HUDEP-2 (cell line): ENCODE measurements at regions not wholly inside any gene's neighbourhood (a gene's known extent, or its start where the extent isn't known, plus 50 kb on each side); places are given as distances from the start of the nearest gene placed in this dataset.
A peak's percentile ranks its signal among the peaks of the same experiment; 100 is the strongest.

ENCODE experiments used
- DNase-seq, 76 experiments: peaks; one replicate each; lab custom pipeline; 2025; ENCODE audit not compliant: unreplicated experiment in 76 of 76; lab: John Stamatoyannopoulos, UW

DNA sequence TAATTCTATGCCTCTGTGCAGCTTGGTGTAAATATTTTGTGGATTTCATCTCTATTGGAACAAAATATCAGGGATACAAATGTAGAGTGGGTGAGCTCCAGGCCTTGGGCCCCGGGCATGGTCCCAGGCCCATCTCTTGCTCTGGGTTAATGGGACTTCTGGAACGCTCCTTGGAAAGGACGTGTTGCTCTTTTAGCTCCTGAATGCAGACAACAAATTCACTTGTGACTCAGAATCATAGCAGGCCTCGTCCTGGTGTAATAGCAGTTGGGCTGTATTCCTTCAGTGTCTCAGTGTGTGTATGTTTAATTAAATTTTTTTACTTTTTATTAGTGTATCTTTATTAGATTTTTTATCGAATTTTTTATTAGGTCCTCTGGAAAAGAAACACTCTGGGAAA lies 266.7 kb upstream of the C2CD4B start:
- no peak for DNase-seq

DNA sequence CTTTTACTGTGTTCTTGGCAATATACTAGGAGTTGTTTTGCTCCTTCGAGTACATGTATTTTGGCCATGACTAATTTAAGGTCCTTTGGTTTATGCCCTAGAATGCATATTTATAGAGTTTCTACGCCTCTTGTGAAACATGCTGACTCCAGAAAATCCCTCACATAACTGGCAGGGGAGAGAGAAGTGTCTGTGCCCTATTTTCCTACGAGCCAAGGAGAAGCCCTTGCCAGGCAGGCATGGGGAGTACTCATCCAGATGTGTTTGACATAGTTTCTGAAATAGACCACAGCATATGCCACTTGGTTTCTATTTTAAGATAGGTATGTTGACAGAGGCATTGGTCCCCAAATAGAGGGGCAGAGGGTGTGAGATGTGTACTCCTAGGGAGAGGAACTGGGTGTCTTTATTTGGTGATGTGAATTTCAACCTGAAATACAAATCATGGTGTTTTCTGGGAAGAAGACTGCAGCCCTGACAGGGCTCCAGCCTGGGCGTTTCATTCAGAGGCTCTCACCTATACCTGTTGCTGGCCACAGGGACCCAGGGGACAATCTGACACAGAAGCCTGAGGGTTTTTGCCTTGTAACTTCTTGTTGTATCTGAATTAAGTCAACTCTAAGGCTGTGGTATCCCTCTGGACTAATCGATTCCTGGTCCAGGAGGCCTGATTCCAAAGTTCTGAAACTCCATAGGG lies 267.8 kb upstream of the C2CD4B start:
- no peak for DNase-seq

DNA sequence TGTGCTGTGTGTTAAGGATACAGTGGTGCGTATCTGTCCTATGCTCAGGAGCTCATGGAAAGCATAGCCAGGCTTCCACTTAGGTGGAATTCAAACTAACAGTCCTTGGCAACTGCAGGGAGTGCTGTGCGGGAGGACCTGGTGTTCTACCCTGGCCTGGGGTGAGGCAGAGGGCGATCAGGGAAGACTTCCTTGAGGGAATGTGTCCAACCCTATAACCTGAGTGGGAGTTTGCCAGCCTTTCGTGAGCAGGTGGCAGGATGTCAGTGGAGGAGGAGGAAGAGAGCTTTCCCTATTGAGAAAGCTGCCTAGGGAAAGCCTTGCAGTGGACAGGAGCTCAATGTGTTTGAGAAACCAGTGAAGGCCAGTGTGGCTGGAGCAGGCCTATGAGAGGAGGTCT lies 271.1 kb upstream of the C2CD4B start:
- DNase-seq = no peak

GRCh38 chr15:62437753-62438152 lies 272.7 kb upstream of the C2CD4B start:
- DNase-seq = no peak

GRCh38 chr15:62439543-62440016 lies 274.5 kb upstream of the C2CD4B start:
- no peak for DNase-seq

- no peak for DNase-seq
Observed at GRCh38 chr15:62440362-62441105, 275.4 kb upstream of the C2CD4B start.

DNA sequence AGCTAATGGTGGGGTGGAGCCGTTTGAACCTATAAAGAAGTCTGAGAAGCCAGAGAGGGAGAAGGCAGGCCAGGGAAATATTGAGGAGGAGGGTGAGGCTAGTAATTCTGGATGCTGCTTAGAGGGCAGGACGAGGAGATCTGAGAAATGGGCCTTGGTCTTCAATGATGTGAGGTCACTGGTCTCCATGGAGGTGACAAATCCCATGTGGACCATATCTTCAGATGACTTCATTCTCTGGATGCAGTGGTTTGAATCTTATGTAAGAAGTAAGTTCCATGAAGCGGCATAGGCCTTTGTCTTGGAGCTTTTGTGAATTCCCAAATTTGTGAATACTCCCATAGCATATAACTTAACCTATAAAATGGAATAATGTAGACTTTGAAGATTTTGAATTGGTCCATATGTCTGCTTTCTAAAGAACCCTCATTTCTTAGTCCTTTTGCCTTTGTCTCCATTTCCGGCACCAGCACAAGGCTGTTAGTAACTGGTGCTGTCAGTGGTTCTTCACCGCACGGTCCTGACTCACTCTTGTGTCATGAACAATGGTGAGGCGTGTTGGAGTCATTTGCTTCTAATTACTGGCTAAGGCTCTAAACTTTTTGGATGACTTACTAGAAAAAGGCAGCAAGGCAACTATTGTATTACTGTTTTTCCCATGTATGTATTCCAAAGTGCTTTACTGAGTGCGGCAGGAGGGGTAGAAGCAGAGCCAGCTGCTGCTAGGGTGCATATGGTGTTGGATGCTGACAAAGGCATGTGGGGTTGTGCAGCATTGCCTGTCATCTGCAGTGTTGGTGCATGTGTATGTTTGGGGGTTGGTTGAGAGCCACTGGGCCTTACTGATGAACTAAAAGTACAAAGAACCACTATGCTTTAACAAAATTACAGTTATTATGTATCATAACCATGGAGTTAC lies 279.3 kb upstream of the C2CD4B start:
- no peak for DNase-seq

- DNase-seq = no peak
Observed at GRCh38 chr15:62445244-62445643, 280.2 kb upstream of the C2CD4B start.

DNA sequence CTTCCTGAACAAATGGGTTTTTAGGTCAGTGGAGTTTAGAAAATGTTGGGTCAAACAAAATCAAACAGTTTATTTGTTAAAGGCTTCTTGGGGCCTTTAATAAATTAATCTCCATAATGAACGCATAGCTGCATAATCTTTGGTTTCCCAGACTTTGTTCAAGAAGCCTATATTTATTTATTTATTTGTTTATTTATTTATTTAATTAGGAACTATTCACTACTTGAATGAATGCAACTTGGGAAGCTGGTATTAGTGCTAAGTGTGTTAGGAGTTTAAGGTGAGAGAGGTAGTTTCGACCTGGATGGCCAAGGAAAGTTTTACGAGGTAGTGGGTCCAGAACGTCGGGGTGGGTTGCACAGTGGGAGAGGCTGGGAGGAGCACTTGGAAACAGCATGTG lies 281.9 kb upstream of the C2CD4B start:
- DNase-seq = no peak

GRCh38 chr15:62447742-62448141 lies 282.7 kb upstream of the C2CD4B start:
- no peak for DNase-seq

GRCh38 chr15:62449638-62450037 lies 284.6 kb upstream of the C2CD4B start:
- DNase-seq = no peak

GRCh38 chr15:62450061-62450460 lies 285.0 kb upstream of the C2CD4B start:
- DNase-seq = no peak

DNA sequence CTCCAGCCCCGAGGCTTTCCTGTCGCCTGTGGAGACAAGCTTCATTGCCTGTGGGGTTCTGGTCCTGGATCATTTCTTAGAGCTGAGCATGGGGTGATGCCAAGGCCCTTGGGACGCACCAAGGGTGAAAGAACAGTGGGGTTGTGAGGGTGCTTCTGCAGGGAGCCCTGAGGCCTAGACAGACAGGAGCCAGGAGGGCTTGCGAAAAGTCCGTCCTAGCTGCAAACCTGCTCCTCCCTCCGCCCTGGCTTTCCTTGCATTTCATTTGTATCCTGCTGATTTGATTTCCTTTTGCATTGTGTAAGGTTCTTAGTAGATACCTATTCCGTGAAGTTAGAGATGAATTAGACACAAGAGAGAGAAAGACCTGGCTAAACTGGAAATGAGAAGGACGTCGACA lies 286.9 kb upstream of the C2CD4B start:
- no peak for DNase-seq

- DNase-seq = no peak
Observed at GRCh38 chr15:62452667-62453066, 287.6 kb upstream of the C2CD4B start.

DNA sequence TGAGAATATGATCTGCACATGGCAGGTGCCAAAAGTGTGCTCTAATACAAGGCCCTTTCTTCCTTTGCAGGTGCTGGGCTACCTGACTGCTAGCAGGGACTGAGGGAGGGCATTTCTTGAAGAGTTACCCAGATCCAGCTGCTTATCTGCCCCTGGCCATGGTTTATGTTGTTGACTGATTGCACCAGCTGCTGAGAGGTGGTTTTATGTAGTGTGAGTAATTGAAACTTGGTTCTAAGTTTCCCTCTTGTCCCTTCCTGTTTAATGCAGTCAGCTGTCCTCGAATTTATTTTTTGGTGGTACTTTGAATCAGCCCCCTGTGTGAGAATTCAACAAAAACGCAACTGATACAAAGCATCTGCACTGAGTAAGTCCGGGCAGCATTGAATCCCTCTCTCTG lies 288.3 kb upstream of the C2CD4B start:
- DNase-seq = peak in 43 of 76 experiments; percentile 3 to 86 (median 29)

DNA sequence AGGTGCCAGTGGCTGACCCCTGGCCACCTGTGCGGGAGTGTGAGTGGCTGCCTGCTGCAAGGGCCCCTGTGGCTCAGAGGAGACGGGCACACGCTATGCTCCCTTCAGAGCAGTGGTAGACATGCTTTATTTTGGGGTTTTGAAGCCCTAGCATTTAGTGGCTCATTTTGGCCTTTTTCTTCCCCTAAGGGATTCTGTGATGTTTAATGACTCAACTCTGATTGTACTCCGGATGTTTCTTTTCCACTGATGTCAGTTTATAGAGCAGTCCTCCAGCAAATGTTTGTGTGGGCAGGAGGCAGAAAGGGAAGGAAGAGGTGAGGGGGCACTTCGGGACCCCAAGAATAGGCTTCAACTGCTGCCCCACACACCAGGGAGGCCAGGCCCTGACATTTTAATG lies 288.9 kb upstream of the C2CD4B start:
- no peak for DNase-seq

DNA sequence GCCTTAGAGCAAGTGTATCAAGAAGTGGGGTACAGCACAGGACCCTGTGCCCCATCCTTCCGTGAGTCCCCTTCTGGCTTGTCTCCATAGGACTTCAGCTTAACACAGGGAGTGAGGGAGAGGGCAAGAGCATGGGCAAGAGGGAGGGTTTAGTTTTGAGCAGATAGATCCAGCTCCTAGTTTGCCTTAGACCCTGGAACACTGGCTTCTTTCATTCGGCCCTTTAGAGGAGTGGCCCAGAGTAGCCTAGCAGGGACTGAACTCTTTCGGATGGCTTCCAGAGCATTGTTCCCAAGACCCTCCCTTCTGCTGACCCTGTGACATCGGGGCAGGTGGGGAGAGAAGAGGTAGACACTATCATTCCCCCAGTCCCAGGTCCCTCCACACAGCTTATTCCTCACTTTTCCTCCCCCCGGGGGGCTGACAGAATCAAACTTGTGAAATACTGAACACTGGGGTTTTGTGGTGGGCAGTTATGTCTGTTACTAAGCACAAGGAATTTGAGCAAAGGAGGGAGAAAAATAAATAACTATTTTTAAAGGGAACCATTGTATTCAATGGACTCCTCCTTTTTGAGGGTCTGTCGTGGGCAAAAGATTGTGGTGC lies 289.6 kb upstream of the C2CD4B start:
- DNase-seq = no peak

DNA sequence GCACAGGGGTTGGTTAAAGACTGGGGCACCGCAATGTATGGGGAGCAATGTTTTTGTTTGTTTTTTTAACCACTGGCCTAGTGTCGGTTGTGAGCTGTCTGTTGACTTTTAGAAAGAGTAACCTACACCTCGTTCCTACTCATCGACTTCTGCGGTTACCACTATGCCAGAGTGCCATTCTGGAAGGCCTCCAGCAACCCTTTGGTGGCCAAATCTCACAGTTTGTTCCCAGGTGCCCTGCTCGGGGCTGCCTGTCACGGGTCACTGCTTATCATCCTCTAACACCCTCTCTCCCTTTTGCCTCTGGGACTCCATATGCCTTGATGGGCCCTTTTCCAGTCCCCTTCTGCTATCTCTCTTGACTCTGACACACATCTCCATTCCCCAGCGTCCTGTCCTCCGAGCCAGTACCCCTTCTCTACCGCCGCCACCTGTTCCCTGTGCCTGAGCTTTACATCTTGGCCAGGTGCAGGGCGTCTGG lies 290.4 kb upstream of the C2CD4B start:
- peak in 41 of 76 experiments; percentile 1 to 92 (median 40) for DNase-seq

GRCh38 chr15:62456011-62456920 lies 291.2 kb upstream of the C2CD4B start:
- DNase-seq = no peak

GRCh38 chr15:62457100-62457499 lies 292.0 kb upstream of the C2CD4B start:
- DNase-seq = no peak
